HG02840 (cell line): ENCODE measurements at regions not wholly inside any gene's neighbourhood (a gene's known extent, or its start where the extent isn't known, plus 50 kb on each side); places are given as distances from the start of the nearest gene placed in this dataset.
"Not testable (repeated sequence)": the region's sequence is repeated elsewhere in the genome, so short reads cannot be mapped to it uniquely, and the experiment has no call there.

Experiments
- ATAC-seq: cut with Tn5 transposase; IDR thresholded peaks from one replicate; pipeline ENCODE4 v1.9.1; 2021; ENCODE audit warnings: mild to moderate bottlenecking, moderate library complexity, moderate number of reproducible peaks; ENCODE audit not compliant: unreplicated experiment, low FRiP score

GRCh38 chr10:3339121-3339520 is 166.5 kb upstream of the PITRM1 start:
- ATAC-seq = no peak

GRCh38 chr10:3337741-3338140 is 165.2 kb upstream of the PITRM1 start:
- no peak for ATAC-seq

- no peak for ATAC-seq
Observed at GRCh38 chr10:3336673-3337293, 164.2 kb upstream of the PITRM1 start.

GRCh38 chr10:3333426-3333825 is 160.8 kb upstream of the PITRM1 start:
- ATAC-seq = no peak

GRCh38 chr10:3331690-3332230 is 159.2 kb upstream of the PITRM1 start:
- no peak for ATAC-seq

- ATAC-seq = no peak
Observed at GRCh38 chr10:3331187-3331586, 158.6 kb upstream of the PITRM1 start.

GRCh38 chr10:3330663-3331062 is 158.1 kb upstream of the PITRM1 start:
- no peak for ATAC-seq

GRCh38 chr10:3325954-3326750 is 153.6 kb upstream of the PITRM1 start:
- ATAC-seq = no peak

- no peak for ATAC-seq
Observed at GRCh38 chr10:3324612-3325038, 152.0 kb upstream of the PITRM1 start.

- no peak for ATAC-seq
Observed at GRCh38 chr10:3323865-3324498, 151.4 kb upstream of the PITRM1 start.

GRCh38 chr10:3321123-3321522 is 148.5 kb upstream of the PITRM1 start:
- ATAC-seq = no peak

GRCh38 chr10:3319811-3320226 is 147.2 kb upstream of the PITRM1 start:
- no peak for ATAC-seq

- not testable (repeated sequence) for ATAC-seq
Observed at GRCh38 chr10:3318480-3318807, 145.9 kb upstream of the PITRM1 start.

- not testable (repeated sequence) for ATAC-seq
Observed at GRCh38 chr10:3317553-3318479, 145.2 kb upstream of the PITRM1 start.

GRCh38 chr10:3314445-3315085 is 142.0 kb upstream of the PITRM1 start:
- ATAC-seq = not testable (repeated sequence)

GRCh38 chr10:3313784-3314444 is 141.3 kb upstream of the PITRM1 start:
- ATAC-seq = not testable (repeated sequence)

- no peak for ATAC-seq
Observed at GRCh38 chr10:3312403-3312940, 139.9 kb upstream of the PITRM1 start.

- no peak for ATAC-seq
Observed at GRCh38 chr10:3310016-3310784, 137.6 kb upstream of the PITRM1 start.
